WI38 (cell line): ENCODE measurements at regions not wholly inside any gene's neighbourhood (a gene's known extent, or its start where the extent isn't known, plus 50 kb on each side); places are given as distances from the start of the nearest gene placed in this dataset.
"Not testable (repeated sequence)": the region's sequence is repeated elsewhere in the genome, so short reads cannot be mapped to it uniquely, and the experiment has no call there.

ENCODE experiments used
- H3K4me3 ChIP-seq: 2 replicates; pipeline ENCODE4 v1.5.1; 2011; ENCODE audit warnings: low read depth, mild to moderate bottlenecking, control low read depth, low read length
- TF ChIP-seq, protein P1 (sequence below): IDR thresholded peaks from 2 replicates; pipeline ENCODE4 v1.5.1; 2012; ENCODE audit warnings: low read depth, mild to moderate bottlenecking, control low read depth, low read length

GRCh38 chr1:212515329-212515760 is 82.6 kb downstream of the NENF start:
- no peak overlapping the region for H3K4me3 ChIP-seq
- TF ChIP-seq, protein P1, sequence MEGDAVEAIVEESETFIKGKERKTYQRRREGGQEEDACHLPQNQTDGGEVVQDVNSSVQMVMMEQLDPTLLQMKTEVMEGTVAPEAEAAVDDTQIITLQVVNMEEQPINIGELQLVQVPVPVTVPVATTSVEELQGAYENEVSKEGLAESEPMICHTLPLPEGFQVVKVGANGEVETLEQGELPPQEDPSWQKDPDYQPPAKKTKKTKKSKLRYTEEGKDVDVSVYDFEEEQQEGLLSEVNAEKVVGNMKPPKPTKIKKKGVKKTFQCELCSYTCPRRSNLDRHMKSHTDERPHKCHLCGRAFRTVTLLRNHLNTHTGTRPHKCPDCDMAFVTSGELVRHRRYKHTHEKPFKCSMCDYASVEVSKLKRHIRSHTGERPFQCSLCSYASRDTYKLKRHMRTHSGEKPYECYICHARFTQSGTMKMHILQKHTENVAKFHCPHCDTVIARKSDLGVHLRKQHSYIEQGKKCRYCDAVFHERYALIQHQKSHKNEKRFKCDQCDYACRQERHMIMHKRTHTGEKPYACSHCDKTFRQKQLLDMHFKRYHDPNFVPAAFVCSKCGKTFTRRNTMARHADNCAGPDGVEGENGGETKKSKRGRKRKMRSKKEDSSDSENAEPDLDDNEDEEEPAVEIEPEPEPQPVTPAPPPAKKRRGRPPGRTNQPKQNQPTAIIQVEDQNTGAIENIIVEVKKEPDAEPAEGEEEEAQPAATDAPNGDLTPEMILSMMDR: no peak

GRCh38 chr1:212516012-212516411 is 83.3 kb downstream of the NENF start:
- not testable (repeated sequence) for H3K4me3 ChIP-seq

GRCh38 chr1:212518188-212519054 is 85.7 kb downstream of the NENF start:
- no peak overlapping the region for H3K4me3 ChIP-seq
- TF ChIP-seq, protein P1: no peak

- TF ChIP-seq, protein P1: no peak
- no peak overlapping the region for H3K4me3 ChIP-seq
These were observed 86.4 kb downstream of the NENF start for GRCh38 chr1:212519131-212519530.

DNA sequence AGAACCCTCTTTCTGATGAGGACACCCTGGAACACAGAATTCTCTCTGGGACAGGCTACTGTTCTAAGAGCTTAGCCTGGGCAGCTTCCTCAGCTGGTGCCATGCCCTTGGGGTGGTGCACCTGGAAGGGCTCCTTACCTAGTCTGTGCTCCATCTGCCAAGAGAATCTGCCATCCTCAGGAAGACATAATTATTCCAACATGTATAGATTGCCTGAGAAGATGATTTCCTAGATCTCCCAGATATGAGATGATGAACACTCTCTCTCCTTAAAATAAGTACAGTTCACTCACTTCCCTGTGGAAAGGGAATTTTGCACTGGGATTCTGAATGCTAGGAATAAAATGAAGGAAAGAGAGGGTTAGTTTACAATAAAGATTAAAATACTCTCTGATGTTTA is 87.6 kb downstream of the NENF start:
- no peak overlapping the region for H3K4me3 ChIP-seq
- TF ChIP-seq, protein P1: no peak

DNA sequence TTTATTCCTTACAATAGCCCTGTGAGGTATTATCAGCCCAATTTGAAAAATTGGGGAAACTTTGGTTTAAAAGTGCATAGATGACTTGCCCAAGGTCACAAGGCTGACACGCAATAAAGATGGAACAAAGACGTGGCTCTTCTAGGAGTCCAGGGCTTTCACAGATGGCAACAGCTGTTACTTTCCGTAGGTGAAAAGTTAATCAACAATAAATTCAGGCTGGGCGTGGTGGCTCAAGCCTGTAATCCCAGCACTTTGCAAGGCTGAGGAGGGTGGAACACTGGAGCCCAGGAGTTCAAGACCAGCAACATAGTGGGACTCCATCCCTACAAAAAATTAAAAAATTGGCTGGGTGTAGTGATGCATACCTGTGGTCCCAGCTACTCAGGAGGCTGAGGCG is 87.8 kb upstream of the ATF3 start:
- H3K4me3 ChIP-seq: no peak overlapping the region
- TF ChIP-seq, protein P1: no peak

DNA sequence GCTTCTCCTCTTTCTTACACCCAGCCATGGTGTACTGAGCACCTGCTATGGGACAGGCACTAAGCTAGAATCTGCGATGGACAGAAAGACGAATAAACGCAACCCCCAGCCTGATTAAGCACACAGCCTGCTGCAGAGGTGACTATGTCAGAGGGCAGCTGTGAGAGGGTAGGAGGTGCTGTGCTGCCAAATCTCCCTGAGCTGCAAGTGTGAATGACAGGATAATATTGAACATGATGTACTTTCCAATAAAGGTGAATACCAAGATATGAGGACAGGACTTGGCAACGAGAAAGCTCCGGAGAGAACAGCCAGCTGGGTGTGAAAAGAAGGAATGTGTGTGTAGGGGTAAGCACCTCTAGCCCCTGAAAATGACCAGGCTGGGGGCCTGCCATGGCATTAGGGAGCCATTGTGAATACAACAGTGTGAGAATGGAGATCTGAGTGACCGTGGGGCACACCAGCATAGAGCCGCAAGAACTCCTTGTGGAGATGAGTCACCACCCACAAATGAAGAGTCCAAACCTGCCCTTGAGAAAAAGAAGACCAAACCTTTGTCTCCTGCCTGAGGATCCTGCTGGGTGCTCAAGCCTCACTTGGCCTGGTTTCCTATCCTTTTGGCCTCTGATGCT is 83.0 kb upstream of the ATF3 start:
- TF ChIP-seq, protein P1: no peak
- H3K4me3 ChIP-seq: no peak overlapping the region
